GM19035 (cell line): ENCODE measurements at regions not wholly inside any gene's neighbourhood (a gene's known extent, or its start where the extent isn't known, plus 50 kb on each side); places are given as distances from the start of the nearest gene placed in this dataset.
A peak's percentile ranks its signal among the peaks of the same experiment; 100 is the strongest.

Experiments
- ATAC-seq: cut with Tn5 transposase; IDR thresholded peaks from one replicate; pipeline ENCODE4 v1.9.1; 2021; ENCODE audit not compliant: unreplicated experiment

- no peak for ATAC-seq
These were observed 112.5 kb downstream of the ADSS2 start for GRCh38 chr1:244339073-244339692.

- no peak for ATAC-seq
These were observed 111.9 kb downstream of the ADSS2 start for GRCh38 chr1:244339776-244340175.

GRCh38 chr1:244340396-244340795 is 111.3 kb downstream of the ADSS2 start:
- ATAC-seq: no peak

GRCh38 chr1:244341455-244342450 is 110.0 kb downstream of the ADSS2 start:
- ATAC-seq: no peak

GRCh38 chr1:244344001-244344400 is 107.7 kb downstream of the ADSS2 start:
- ATAC-seq: no peak

- no peak for ATAC-seq
These were observed 104.6 kb downstream of the ADSS2 start for GRCh38 chr1:244346972-244347618.

- no peak for ATAC-seq
These were observed 103.8 kb downstream of the ADSS2 start for GRCh38 chr1:244347942-244348341.

GRCh38 chr1:244349103-244349531 is 102.6 kb downstream of the ADSS2 start:
- no peak for ATAC-seq

GRCh38 chr1:244349581-244350001 is 102.1 kb downstream of the ADSS2 start:
- ATAC-seq: peak; percentile 8

- peak; percentile 88 for ATAC-seq
These were observed 101.7 kb downstream of the ADSS2 start for GRCh38 chr1:244350027-244350426.

- no peak for ATAC-seq
These were observed 99.4 kb downstream of the ADSS2 start for GRCh38 chr1:244352156-244352830.

GRCh38 chr1:244353551-244354091 is 98.1 kb downstream of the ADSS2 start:
- ATAC-seq: no peak

GRCh38 chr1:244354810-244355278 is 96.9 kb downstream of the ADSS2 start:
- ATAC-seq: no peak

GRCh38 chr1:244356376-244356775 is 95.3 kb downstream of the ADSS2 start:
- ATAC-seq: no peak
